ENCODE measurements at regions not wholly inside any gene's neighbourhood (a gene's known extent, or its start where the extent isn't known, plus 50 kb on each side); places are given as distances from the start of the nearest gene placed in this dataset.

DNA sequence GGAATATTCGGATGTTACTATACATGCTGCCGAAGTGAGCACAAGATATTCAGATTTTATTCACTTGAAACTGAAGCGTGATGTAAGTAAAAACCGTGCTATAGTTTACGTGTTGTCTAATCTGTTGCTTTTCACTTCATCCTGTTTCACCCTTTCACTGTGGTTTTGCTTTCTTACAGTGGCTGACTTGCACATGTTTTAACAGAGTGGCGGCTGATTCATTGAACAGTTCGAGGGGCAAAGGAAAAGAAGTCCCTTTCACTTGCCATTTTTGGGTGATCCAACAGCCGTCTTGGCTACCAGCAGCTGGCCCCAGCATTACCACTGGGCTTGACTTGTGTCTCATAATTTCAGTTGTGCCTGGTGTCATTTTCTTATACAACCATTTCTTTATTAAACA, 134.0 kb downstream of the IRX1 start:
- TF ChIP-seq POLR2AphosphoS5 (IDR thresholded peaks at IDR 0.05) = no peak
- TF ChIP-seq, protein P1, sequence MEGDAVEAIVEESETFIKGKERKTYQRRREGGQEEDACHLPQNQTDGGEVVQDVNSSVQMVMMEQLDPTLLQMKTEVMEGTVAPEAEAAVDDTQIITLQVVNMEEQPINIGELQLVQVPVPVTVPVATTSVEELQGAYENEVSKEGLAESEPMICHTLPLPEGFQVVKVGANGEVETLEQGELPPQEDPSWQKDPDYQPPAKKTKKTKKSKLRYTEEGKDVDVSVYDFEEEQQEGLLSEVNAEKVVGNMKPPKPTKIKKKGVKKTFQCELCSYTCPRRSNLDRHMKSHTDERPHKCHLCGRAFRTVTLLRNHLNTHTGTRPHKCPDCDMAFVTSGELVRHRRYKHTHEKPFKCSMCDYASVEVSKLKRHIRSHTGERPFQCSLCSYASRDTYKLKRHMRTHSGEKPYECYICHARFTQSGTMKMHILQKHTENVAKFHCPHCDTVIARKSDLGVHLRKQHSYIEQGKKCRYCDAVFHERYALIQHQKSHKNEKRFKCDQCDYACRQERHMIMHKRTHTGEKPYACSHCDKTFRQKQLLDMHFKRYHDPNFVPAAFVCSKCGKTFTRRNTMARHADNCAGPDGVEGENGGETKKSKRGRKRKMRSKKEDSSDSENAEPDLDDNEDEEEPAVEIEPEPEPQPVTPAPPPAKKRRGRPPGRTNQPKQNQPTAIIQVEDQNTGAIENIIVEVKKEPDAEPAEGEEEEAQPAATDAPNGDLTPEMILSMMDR (IDR thresholded peaks at IDR 0.05) = no peak
- no peak for TF ChIP-seq POLR2A (IDR thresholded peaks at IDR 0.05; ENCODE audit: low read depth)
